Endothelial cell of umbilical vein (primary cell): ENCODE measurements at regions not wholly inside any gene's neighbourhood (a gene's known extent, or its start where the extent isn't known, plus 50 kb on each side); places are given as distances from the start of the nearest gene placed in this dataset.

Experiments
- BruUV-seq: library from RNA; stranded (reverse); fragments of 400-500 nt; replicated peaks from 2 replicates; lab custom pipeline; 2021; lab: Mats Ljungman, UMichigan
- CTCF ChIA-PET: fragments of 300-600, 350-600 bp; sonication (Branson Sonifier 250); formaldehyde crosslinking; loops from one replicate; lab custom pipeline; 2021; ENCODE audit warnings: antibody characterized with exemption, inconsistent platforms; lab: Charles Lee
- POLR2A ChIA-PET: fragments of 300-600, 350-600 bp; sonication (Branson Sonifier 250); formaldehyde crosslinking; loops from one replicate; lab custom pipeline; 2021; ENCODE audit warnings: antibody characterized with exemption, inconsistent platforms; lab: Charles Lee
- DNase-seq: peaks from one replicate; pipeline ENCODE4 v3.0.0-alpha.2; 2011; ENCODE audit warnings: low read depth, low spot score
- FAIRE-seq: peaks from 2 replicates; lab custom pipeline; 2011; peaks lifted over from hg19 to GRCh38; lab: Jason Lieb, UNC
- H2AFZ ChIP-seq: 2 replicates; pipeline ENCODE4 v1.6.0; 2012; ENCODE audit warnings: low read depth, low read length, control low read depth, inconsistent platforms
- H3K27ac ChIP-seq: 2 replicates; pipeline ENCODE4 v1.5.1; 2011; ENCODE audit warnings: low read depth, mild to moderate bottlenecking, control low read depth, low read length, moderate library complexity; ENCODE audit not compliant: insufficient read depth
- H3K27me3 ChIP-seq, 2 experiments: 2 replicates each; pipeline versions ENCODE4 v1.6.0 to v1.6.1; 2011; ENCODE audit warnings: low read length in 2 of 2, mixed read lengths in 1 of 2; ENCODE audit not compliant: control insufficient read depth in 2 of 2, insufficient read depth in 2 of 2
- H3K36me3 ChIP-seq, 2 experiments: 2 replicates in 1 of 2; 3 replicates in 1 of 2; pipeline ENCODE4 v1.5.1; 2011; ENCODE audit warnings: low read length in 2 of 2, mild to moderate bottlenecking in 1 of 2, moderate library complexity in 1 of 2; ENCODE audit not compliant: control insufficient read depth in 2 of 2, insufficient read depth in 2 of 2; ENCODE audit errors: extremely low read depth in 1 of 2
- H3K4me1 ChIP-seq: 3 replicates; pipeline ENCODE4 v1.5.1; 2011; ENCODE audit warnings: mild to moderate bottlenecking, low read length; ENCODE audit not compliant: control insufficient read depth, insufficient read depth; ENCODE audit errors: extremely low read depth
- H3K4me2 ChIP-seq: 2 replicates; pipeline ENCODE4 v1.6.1; 2011; ENCODE audit warnings: low read length, control low read depth, mixed read lengths; ENCODE audit not compliant: insufficient read depth
- H3K4me3 ChIP-seq, 3 experiments: fragments of 200-600 bp in 1 of 3; sonication (generic), shearing (Covaris generic) in 1 of 3; replicated peaks in 1 of 3; 2 replicates each; pipeline ENCODE4 v1.5.1; 2011 to 2016; ENCODE audit warnings: control low read depth in 3 of 3, low read length in 3 of 3, mild to moderate bottlenecking in 2 of 3, inconsistent platforms in 1 of 3, low read depth in 1 of 3, moderate library complexity in 1 of 3; ENCODE audit not compliant: insufficient read depth in 1 of 3
- H3K79me2 ChIP-seq: 2 replicates; pipeline ENCODE4 v1.6.0; 2012; ENCODE audit warnings: low read length, inconsistent platforms; ENCODE audit not compliant: control insufficient read depth, insufficient read depth
- H3K9ac ChIP-seq: replicated peaks from 2 replicates; pipeline ENCODE3; 2011; ENCODE audit warnings: low read length, control low read depth; ENCODE audit not compliant: insufficient read depth; ENCODE audit errors: extremely low read depth
- H3K9me1 ChIP-seq: replicated peaks from 3 replicates; pipeline ENCODE4 v1.6.0; 2011; ENCODE audit warnings: mild to moderate bottlenecking, low read length; ENCODE audit not compliant: control insufficient read depth, insufficient read depth; ENCODE audit errors: extremely low read depth
- H3K9me3 ChIP-seq: replicated peaks from 2 replicates; pipeline ENCODE4 v1.5.1; 2012; ENCODE audit warnings: low read length, inconsistent platforms; ENCODE audit not compliant: control insufficient read depth, insufficient read depth
- H4K20me1 ChIP-seq: replicated peaks from 2 replicates; pipeline ENCODE3; 2011; ENCODE audit warnings: mild to moderate bottlenecking, low read length; ENCODE audit not compliant: control insufficient read depth, insufficient read depth; ENCODE audit errors: extremely low read depth
- CTCF ChIP-seq, 2 donors: IDR thresholded peaks; 1 replicate in 1 of 2; 2 replicates in 1 of 2; pipeline ENCODE4 v1.5.1; 2011; ENCODE audit warnings: low read length in 2 of 2, mild to moderate bottlenecking in 2 of 2, moderate library complexity in 2 of 2, control low read depth in 1 of 2, inconsistent platforms in 1 of 2, low read depth in 1 of 2; ENCODE audit not compliant: insufficient read depth in 1 of 2; ENCODE audit errors: extremely low read depth in 1 of 2
- EZH2 ChIP-seq: IDR thresholded peaks from 2 replicates; pipeline ENCODE4 v1.6.1; 2012; ENCODE audit warnings: borderline replicate concordance, low read depth, mild to moderate bottlenecking, moderate library complexity, low read length, inconsistent platforms; ENCODE audit not compliant: severe bottlenecking
- FOS ChIP-seq: IDR thresholded peaks from 2 replicates; pipeline ENCODE4 v1.6.1; 2011; ENCODE audit warnings: mild to moderate bottlenecking, low read length, moderate library complexity, borderline replicate concordance; ENCODE audit not compliant: insufficient read depth
- POLR2A ChIP-seq: IDR thresholded peaks from 2 replicates; pipeline ENCODE4 v1.6.1; 2012; ENCODE audit warnings: low read depth, mild to moderate bottlenecking, control low read depth, low read length
- POLR2AphosphoS5 ChIP-seq: IDR thresholded peaks from 2 replicates; pipeline ENCODE4 v1.6.1; 2012; ENCODE audit warnings: low read depth, mild to moderate bottlenecking, control low read depth, low read length, moderate library complexity; ENCODE audit not compliant: insufficient read depth
- dilution Hi-C: fragments of 300-500 bp; cut with MboI; formaldehyde crosslinking; loops from one replicate; pipeline ENCODE4 v1.15.0; 2019; ENCODE audit warnings: low sequenced_read_pairs; ENCODE audit not compliant: extremely low pct_ligation_motif_present
- intact Hi-C: fragments of 100-400 bp; cut with micrococcal nuclease; formaldehyde crosslinking; loops from one replicate; pipeline ENCODE4 v1.10.0; 2022

- POLR2A ChIA-PET: no interaction called here
- no peaks in the 10 kb centered on the region for H3K9me3 ChIP-seq
- H2AFZ ChIP-seq: no peak overlapping the region
- TF ChIP-seq EZH2 (no peak), FOS (no peak)
- H4K20me1 ChIP-seq: no peaks in the 10 kb centered on the region
- no TSS peak for BruUV-seq
- intact Hi-C loops (loop anchor here (5.0 kb wide), 1 partner anchor 1237 kb away; no protein-coding TSS in a partner anchor), dilution Hi-C loops (no loop called here)
- no peak overlapping the region for H3K9ac ChIP-seq
- H3K36me3 ChIP-seq: no peaks in the 10 kb centered on the region
- no peak overlapping the region for H3K4me3 ChIP-seq
- H3K4me2 ChIP-seq: no peak overlapping the region
- FAIRE-seq (no peak), DNase-seq (no peak)
- CTCF ChIA-PET: interaction anchor here (1.5 kb wide), 1 partner anchor 196 kb away, joined by 4 read pairs; no protein-coding TSS in a partner anchor
- no peak overlapping the region for H3K27ac ChIP-seq
- no peaks in the 10 kb centered on the region for H3K9me1 ChIP-seq
- H3K79me2 ChIP-seq: no peaks in the 10 kb centered on the region
- H3K4me1 ChIP-seq: peaks cover 8% of the 10 kb centered on the region
- H3K27me3 ChIP-seq: peaks cover 3 to 4% of the 10 kb centered on the region in 2 experiments
These were observed 198.3 kb downstream of the CASP12 start for GRCh38 chr11:104699981-104700380.

- TF ChIP-seq CTCF (IDR thresholded peaks at IDR 0.05; ENCODE audit: extremely low read depth in 1 of 2, insufficient read depth in 1 of 2, low read depth in 1 of 2, low read length in 2 of 2) (no peak), POLR2A (no peak), POLR2AphosphoS5 (no peak)
- Histone ChIP-seq H3K9me1 (no peaks in the 10 kb centered on the region), H3K4me2 (no peak overlapping the region), H3K4me3 (no peak overlapping the region), H3K27ac (no peak overlapping the region), H3K9ac (no peak overlapping the region), H3K4me1 (no peaks in the 10 kb centered on the region), H3K9me3 (no peaks in the 10 kb centered on the region), H3K79me2 (no peaks in the 10 kb centered on the region), H3K27me3 (peaks cover 3 to 4% of the 10 kb centered on the region in 2 experiments), H2AFZ (no peak overlapping the region), H3K36me3 (no peaks in the 10 kb centered on the region), H4K20me1 (no peaks in the 10 kb centered on the region)
- BruUV-seq: no TSS peak
- POLR2A ChIA-PET: no interaction called here
- FAIRE-seq: no peak
- dilution Hi-C loops (no loop called here), intact Hi-C loops (no loop called here)
- no peak for DNase-seq
- CTCF ChIA-PET: interaction anchor here (1.4 kb wide), 1 partner anchor 10 kb away, joined by 5 read pairs; no protein-coding TSS in a partner anchor
These were observed 203.2 kb downstream of the CASP12 start for GRCh38 chr11:104695065-104695463.
